K562 (cell line): ENCODE measurements at regions not wholly inside any gene's neighbourhood (a gene's known extent, or its start where the extent isn't known, plus 50 kb on each side); places are given as distances from the start of the nearest gene placed in this dataset.

Experiments
- ATAC-seq: fragments of 200-7000 bp; cut with Tn5 transposase; 3 replicates; pipeline ENCODE4 v1.9.1; 2020; ENCODE audit warnings: moderate library complexity
- BruUV-seq: library from RNA; stranded (reverse); fragments of 400-500 nt; replicated peaks from 2 replicates; lab custom pipeline; 2021; lab: Mats Ljungman, UMichigan
- CTCF ChIA-PET: fragments of 300-600 bp; formaldehyde crosslinking; extraction: SDS; loops from one replicate; lab custom pipeline; 2021; ENCODE audit warnings: low intra/inter-chr PET ratio; lab: Yijun Ruan, JAX
- POLR2A ChIA-PET: fragments of 300-600, 350-650 bp; sonication (Branson Sonifier 250); formaldehyde crosslinking; extraction: SDS; loops from one replicate; lab custom pipeline; 2021; ENCODE audit warnings: antibody characterized with exemption, inconsistent platforms; lab: Yijun Ruan, JAX
- DNase-seq, 4 experiments: peaks; one replicate each; pipeline versions ENCODE4 v3.0.0 to v3.0.0-alpha.2; 2011 to 2018; ENCODE audit warnings: low spot score in 3 of 4, mixed read lengths in 3 of 4; ENCODE audit errors: extremely low read depth in 1 of 4
- FAIRE-seq: peaks from 2 replicates; lab custom pipeline; 2011; peaks lifted over from hg19 to GRCh38; lab: Jason Lieb, UNC
- H2AFZ ChIP-seq: 2 replicates; pipeline ENCODE4 v1.6.0; 2011; ENCODE audit warnings: low read depth, low read length, control low read depth, inconsistent platforms
- H3K27ac ChIP-seq: fragments of 200-600 bp; 3 replicates; pipeline ENCODE4 v1.8.0; 2011; ENCODE audit warnings: low read depth, mild to moderate bottlenecking, control low read depth, inconsistent platforms, low read length, moderate library complexity, mixed read lengths; ENCODE audit errors: extremely low read depth
- H3K27me3 ChIP-seq, 2 experiments: fragments of 300-600 bp in 1 of 2; 2 replicates in 1 of 2; 3 replicates in 1 of 2; pipeline versions ENCODE4 v1.6.0 to v1.8.0; 2011; ENCODE audit warnings: inconsistent platforms in 2 of 2, low read length in 2 of 2, mild to moderate bottlenecking in 1 of 2, mixed read lengths in 1 of 2, moderate library complexity in 1 of 2; ENCODE audit not compliant: control insufficient read depth in 2 of 2, insufficient read depth in 2 of 2
- H3K36me3 ChIP-seq: fragments of 300-600 bp; 3 replicates; pipeline ENCODE4 v1.8.0; 2011; ENCODE audit warnings: mild to moderate bottlenecking, low read length, inconsistent platforms; ENCODE audit not compliant: control insufficient read depth, insufficient read depth
- H3K4me1 ChIP-seq, 2 experiments: fragments of 200-600 bp in 1 of 2; replicated peaks in 1 of 2; 2 replicates in 1 of 2; 3 replicates in 1 of 2; pipeline versions ENCODE4 v1.5.1 to v1.8.0; 2011; ENCODE audit warnings: inconsistent platforms in 2 of 2, low read length in 2 of 2, mild to moderate bottlenecking in 1 of 2, mixed read lengths in 1 of 2, moderate library complexity in 1 of 2; ENCODE audit not compliant: control insufficient read depth in 2 of 2, insufficient read depth in 2 of 2
- H3K4me2 ChIP-seq: 2 replicates; pipeline ENCODE4 v1.6.1; 2011; ENCODE audit warnings: low read length, control low read depth, inconsistent platforms, mixed read lengths; ENCODE audit not compliant: insufficient read depth
- H3K4me3 ChIP-seq: fragments of 200-600 bp; sonication (generic), shearing (Covaris generic); 2 replicates; pipeline ENCODE4 v1.5.1; 2016; ENCODE audit warnings: control low read depth, inconsistent platforms
- H3K79me2 ChIP-seq: fragments of 200-600 bp; 3 replicates; pipeline ENCODE4 v1.8.0; 2011; ENCODE audit warnings: low read length, inconsistent platforms; ENCODE audit not compliant: control insufficient read depth, insufficient read depth
- H3K9ac ChIP-seq, 2 experiments: 2 replicates each; pipeline versions ENCODE4 v1.6.0 to v1.6.1; 2011; ENCODE audit warnings: low read depth in 2 of 2, low read length in 2 of 2, control low read depth in 1 of 2, inconsistent platforms in 1 of 2, mild to moderate bottlenecking in 1 of 2, mixed read lengths in 1 of 2; ENCODE audit not compliant: insufficient read depth in 1 of 2
- H3K9me1 ChIP-seq: one replicate; pipeline ENCODE4 v1.6.0; 2011; ENCODE audit warnings: inconsistent platforms, mild to moderate bottlenecking, low read length, moderate library complexity; ENCODE audit not compliant: control insufficient read depth, insufficient read depth
- H3K9me3 ChIP-seq: replicated peaks from 2 replicates; pipeline ENCODE4 v1.5.1; 2011; ENCODE audit warnings: low read depth, low read length, inconsistent platforms; ENCODE audit not compliant: control insufficient read depth, insufficient read depth
- H4K20me1 ChIP-seq: replicated peaks from 2 replicates; pipeline ENCODE4 v1.6.1; 2011; ENCODE audit warnings: low read length, inconsistent platforms, mixed read lengths; ENCODE audit not compliant: control insufficient read depth, insufficient read depth
- CEBPG ChIP-seq, 3 experiments: fragments of 200-800 bp in 1 of 3; sonication (Bioruptor generic) in 1 of 3; sonication (generic) in 1 of 3; formaldehyde crosslinking in 1 of 3; IDR thresholded peaks in 2 of 3; conservative IDR thresholded peaks in 1 of 3; 2 replicates each; pipeline versions ENCODE4 v1.6.1 to v1.8.0; 2016 to 2022; ENCODE audit warnings: missing compliant biosample characterization in 2 of 3, missing genetic modification characterization in 2 of 3, mild to moderate bottlenecking in 1 of 3, missing genetic modification reagents in 1 of 3
- CUX1 ChIP-seq: fragments of 200-800 bp; sonication (Bioruptor generic); IDR thresholded peaks from 2 replicates; pipeline ENCODE4 v1.6.1; 2016; ENCODE audit warnings: missing genetic modification characterization, missing compliant biosample characterization
- HMG20B ChIP-seq: fragments of 250-450 bp; sonication (Bioruptor Pico); IDR thresholded peaks from 2 replicates; pipeline ENCODE4 v1.5.0; 2021; ENCODE audit warnings: mild to moderate bottlenecking
- KDM2B ChIP-seq: fragments of 250-450 bp; sonication (Bioruptor Pico); IDR thresholded peaks from 2 replicates; pipeline ENCODE4 v1.8.0; 2021; ENCODE audit warnings: mild to moderate bottlenecking, moderate library complexity
- LCOR ChIP-seq: sonication (generic); formaldehyde crosslinking; IDR thresholded peaks from 2 replicates; pipeline ENCODE4 v1.8.0; 2022; ENCODE audit warnings: mild to moderate bottlenecking, missing genetic modification reagents
- MYBL2 ChIP-seq, 2 experiments: fragments of 450-650 bp in 1 of 2; sonication (generic) in 1 of 2; formaldehyde crosslinking in 1 of 2; IDR thresholded peaks; 2 replicates each; pipeline versions ENCODE4 v1.6.1 to v1.8.1; 2017 to 2022; ENCODE audit warnings: borderline replicate concordance in 1 of 2, inconsistent platforms in 1 of 2, low read depth in 1 of 2, mild to moderate bottlenecking in 1 of 2, missing genetic modification reagents in 1 of 2, moderate library complexity in 1 of 2
- NR2C1 ChIP-seq, 2 experiments: fragments of 450-650 bp; IDR thresholded peaks; 2 replicates each; pipeline ENCODE4 v1.6.1; 2017; ENCODE audit warnings: mild to moderate bottlenecking in 2 of 2, antibody characterized with exemption in 1 of 2, inconsistent platforms in 1 of 2, missing compliant biosample characterization in 1 of 2, missing genetic modification characterization in 1 of 2
- TAF15 ChIP-seq: fragments of 200-400 bp; formaldehyde crosslinking; IDR thresholded peaks from 2 replicates; pipeline ENCODE4 v1.6.1; 2017; ENCODE audit warnings: mild to moderate bottlenecking, low read depth, low read length, moderate library complexity
- ZBTB8A ChIP-seq: fragments of 450-650 bp; IDR thresholded peaks from 2 replicates; pipeline ENCODE4 v1.6.1; 2018; ENCODE audit warnings: mild to moderate bottlenecking, moderate library complexity; ENCODE audit not compliant: partially characterized antibody
- ZC3H4 ChIP-seq: sonication (generic); formaldehyde crosslinking; IDR thresholded peaks from 2 replicates; pipeline ENCODE4 v1.9.0; 2021; ENCODE audit warnings: missing genetic modification reagents, borderline replicate concordance
- ZFPM2 ChIP-seq: fragments of 250-450 bp; sonication (Bioruptor Pico); IDR thresholded peaks from 2 replicates; pipeline ENCODE4 v1.5.1; 2022; ENCODE audit warnings: mild to moderate bottlenecking
- ZNF239 ChIP-seq: fragments of 250-450 bp; sonication (Bioruptor Pico); IDR thresholded peaks from 2 replicates; pipeline ENCODE4 v1.4.0; 2020; ENCODE audit warnings: mild to moderate bottlenecking
- ZNF444 ChIP-seq: fragments of 250-450 bp; sonication (Bioruptor Pico); IDR thresholded peaks from 2 replicates; pipeline ENCODE4 v1.4.0; 2020; ENCODE audit warnings: mild to moderate bottlenecking, moderate library complexity
- ZNF77 ChIP-seq: fragments of 250-450 bp; sonication (Bioruptor Pico); IDR thresholded peaks from 2 replicates; pipeline ENCODE4 v1.5.0; 2020
- WGBS: fragments of 100-300 bp; shearing (Covaris generic); methylation state at CpG from one replicate; pipeline ENCODE4 v1.1.6; 2016; ENCODE audit warnings: low coverage, mixed read lengths; ENCODE audit not compliant: insufficient coverage; ENCODE audit errors: missing lambda C conversion rate; 5-methylcytosine and 5-hydroxymethylcytosine counted together
- in situ Hi-C: fragments of 300-500 bp; cut with MboI; formaldehyde crosslinking; loops from 4 replicates; pipeline ENCODE4 v1.15.0; 2018; ENCODE audit warnings: inconsistent platforms, mixed read lengths
- intact Hi-C: fragments of 100-400 bp; cut with micrococcal nuclease; formaldehyde crosslinking; loops from 2 replicates; pipeline ENCODE4 v1.14.2; 2022
- TF ChIP-seq, protein P1 (sequence below): fragments of 150-350 bp; IDR thresholded peaks from 2 replicates; pipeline ENCODE4 v1.6.1; 2014; ENCODE audit warnings: low read depth, mild to moderate bottlenecking, low read length, borderline replicate concordance

DNA sequence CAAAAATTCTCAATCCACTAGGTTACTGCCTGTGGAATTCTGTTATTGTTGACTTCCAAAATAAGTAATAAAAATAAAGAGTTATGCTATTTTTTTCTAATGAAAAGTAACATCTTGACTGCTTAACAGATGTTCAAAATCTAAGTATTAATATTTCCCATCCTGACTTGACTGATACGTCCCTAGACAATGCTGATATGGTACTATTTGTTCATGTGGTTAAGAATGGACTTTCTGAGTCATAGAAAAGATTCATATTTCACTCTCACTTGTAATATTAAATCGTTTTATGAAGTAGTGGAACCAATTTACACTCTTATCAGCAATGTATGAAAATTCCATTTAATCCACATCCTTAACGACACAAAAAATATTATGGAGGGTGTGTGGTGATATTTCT is 104.8 kb upstream of the PLSCR5 start:
- intact Hi-C loops (no loop called here), in situ Hi-C loops (no loop called here)
- H4K20me1 ChIP-seq, result no peaks in the 10 kb centered on the region
- no peak overlapping the region for H3K4me2 ChIP-seq
- POLR2A ChIA-PET, result no interaction called here
- H3K27ac ChIP-seq, result no peak overlapping the region
- FAIRE-seq (no peak), DNase-seq (no peak), ATAC-seq (no peak)
- no peaks in the 10 kb centered on the region for H3K27me3 ChIP-seq
- no peak overlapping the region for H2AFZ ChIP-seq
- 0% methylated on average over 3 of the region's 3 CpGs for WGBS
- no peak overlapping the region for H3K4me3 ChIP-seq
- CTCF ChIA-PET, result no interaction called here
- no peaks in the 10 kb centered on the region; the same call in 1 of the 2 replicates for H3K9me3 ChIP-seq
- H3K36me3 ChIP-seq, result no peaks in the 10 kb centered on the region
- H3K4me1 ChIP-seq, result no peaks in the 10 kb centered on the region
- no peak overlapping the region for H3K9ac ChIP-seq
- no peaks in the 10 kb centered on the region for H3K79me2 ChIP-seq
- no TSS peak for BruUV-seq
- H3K9me1 ChIP-seq, result no peaks in the 10 kb centered on the region
- TF ChIP-seq HMG20B (CRISPR knock-in tag) (no peak), LCOR (CRISPR knock-in tag) (no peak), CUX1 (CRISPR knock-in tag) (no peak), NR2C1 (IDR thresholded peaks at IDR 0.05) (no peak), NR2C1 (tag; IDR thresholded peaks at IDR 0.05) (no peak), ZNF239 (CRISPR knock-in tag) (no peak), ZC3H4 (CRISPR knock-in tag) (no peak), MYBL2 (IDR thresholded peaks at IDR 0.05; ENCODE audit: low read depth) (no peak), MYBL2 (CRISPR knock-in tag; IDR thresholded peaks at IDR 0.05; ENCODE audit: borderline replicate concordance) (no peak), ZNF77 (CRISPR knock-in tag) (no peak), ZFPM2 (no peak), ZBTB8A (no peak), ZNF444 (CRISPR knock-in tag) (no peak), KDM2B (no peak), TAF15 (no peak), CEBPG (CRISPR knock-in tag; IDR thresholded peaks at IDR 0.05) (no peak), CEBPG (tag; conservative IDR thresholded peaks at IDR 0.05 in 1 of 2, IDR thresholded peaks at IDR 0.05 in 1 of 2) (no peak)
- TF ChIP-seq, protein P1, sequence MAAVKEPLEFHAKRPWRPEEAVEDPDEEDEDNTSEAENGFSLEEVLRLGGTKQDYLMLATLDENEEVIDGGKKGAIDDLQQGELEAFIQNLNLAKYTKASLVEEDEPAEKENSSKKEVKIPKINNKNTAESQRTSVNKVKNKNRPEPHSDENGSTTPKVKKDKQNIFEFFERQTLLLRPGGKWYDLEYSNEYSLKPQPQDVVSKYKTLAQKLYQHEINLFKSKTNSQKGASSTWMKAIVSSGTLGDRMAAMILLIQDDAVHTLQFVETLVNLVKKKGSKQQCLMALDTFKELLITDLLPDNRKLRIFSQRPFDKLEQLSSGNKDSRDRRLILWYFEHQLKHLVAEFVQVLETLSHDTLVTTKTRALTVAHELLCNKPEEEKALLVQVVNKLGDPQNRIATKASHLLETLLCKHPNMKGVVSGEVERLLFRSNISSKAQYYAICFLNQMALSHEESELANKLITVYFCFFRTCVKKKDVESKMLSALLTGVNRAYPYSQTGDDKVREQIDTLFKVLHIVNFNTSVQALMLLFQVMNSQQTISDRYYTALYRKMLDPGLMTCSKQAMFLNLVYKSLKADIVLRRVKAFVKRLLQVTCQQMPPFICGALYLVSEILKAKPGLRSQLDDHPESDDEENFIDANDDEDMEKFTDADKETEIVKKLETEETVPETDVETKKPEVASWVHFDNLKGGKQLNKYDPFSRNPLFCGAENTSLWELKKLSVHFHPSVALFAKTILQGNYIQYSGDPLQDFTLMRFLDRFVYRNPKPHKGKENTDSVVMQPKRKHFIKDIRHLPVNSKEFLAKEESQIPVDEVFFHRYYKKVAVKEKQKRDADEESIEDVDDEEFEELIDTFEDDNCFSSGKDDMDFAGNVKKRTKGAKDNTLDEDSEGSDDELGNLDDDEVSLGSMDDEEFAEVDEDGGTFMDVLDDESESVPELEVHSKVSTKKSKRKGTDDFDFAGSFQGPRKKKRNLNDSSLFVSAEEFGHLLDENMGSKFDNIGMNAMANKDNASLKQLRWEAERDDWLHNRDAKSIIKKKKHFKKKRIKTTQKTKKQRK, result no peak
